Left ventricle myocardium superior (tissue), 1 donor: ENCODE measurements at regions not wholly inside any gene's neighbourhood (a gene's known extent, or its start where the extent isn't known, plus 50 kb on each side); places are given as distances from the start of the nearest gene placed in this dataset.
"Not testable (repeated sequence)": the region's sequence is repeated elsewhere in the genome, so short reads cannot be mapped to it uniquely, and the experiment has no call there.

Experiments used
- ATAC-seq: fragments of 200-7000 bp; cut with Tn5 transposase; one replicate; pipeline ENCODE4 v1.9.1; 2020; ENCODE audit warnings: mild to moderate bottlenecking, moderate library complexity
- DNase-seq: peaks from one replicate; pipeline ENCODE4 v3.0.0-alpha.2; 2020
- intact Hi-C: fragments of 100-400 bp; cut with micrococcal nuclease; formaldehyde crosslinking; loops from one replicate; pipeline ENCODE4 v1.11.0; 2022
- donor health status: DM: no; HTN: yes; CAD: no; lungs with severe emphysema.

- ATAC-seq: no peak
- no peak for DNase-seq
- intact Hi-C loops: no loop called here
Measured at GRCh38 chr6:146919017-146919416, 285.2 kb upstream of the STXBP5 start.

- no peak for ATAC-seq
- no peak for DNase-seq
- intact Hi-C loops: no loop called here
Measured at GRCh38 chr6:146923205-146923833, 280.9 kb upstream of the STXBP5 start.

GRCh38 chr6:146925846-146926245, 278.4 kb upstream of the STXBP5 start:
- no peak for ATAC-seq
- intact Hi-C loops: no loop called here
- no peak for DNase-seq

GRCh38 chr6:146928503-146928902, 275.7 kb upstream of the STXBP5 start:
- intact Hi-C loops: no loop called here
- DNase-seq (no peak), ATAC-seq (no peak)

- ATAC-seq (no peak), DNase-seq (no peak)
- intact Hi-C loops: no loop called here
Measured at GRCh38 chr6:146931214-146931613, 273.0 kb upstream of the STXBP5 start.

GRCh38 chr6:146937316-146937715, 266.9 kb upstream of the STXBP5 start:
- DNase-seq: no peak
- ATAC-seq: no peak
- intact Hi-C loops: no loop called here

- intact Hi-C loops: no loop called here
- ATAC-seq (no peak), DNase-seq (no peak)
Measured at GRCh38 chr6:146938266-146938665, 266.0 kb upstream of the STXBP5 start.

- ATAC-seq, intact Hi-C loops, DNase-seq: not testable (repeated sequence)
Measured at GRCh38 chr6:146939456-146939855, 264.8 kb upstream of the STXBP5 start.

- intact Hi-C loops: no loop called here
- no peak for ATAC-seq
- DNase-seq: no peak
Measured at GRCh38 chr6:146943664-146944063, 260.6 kb upstream of the STXBP5 start.

GRCh38 chr6:146944077-146944476, 260.1 kb upstream of the STXBP5 start:
- intact Hi-C loops: no loop called here
- DNase-seq: no peak
- ATAC-seq: no peak

GRCh38 chr6:146944809-146945208, 259.4 kb upstream of the STXBP5 start:
- ATAC-seq: no peak
- intact Hi-C loops: no loop called here

GRCh38 chr6:146946559-146946958, 257.7 kb upstream of the STXBP5 start:
- intact Hi-C loops: no loop called here
- DNase-seq (no peak), ATAC-seq (no peak)

More at GRCh38 chr6:146944809-146945208, 259.4 kb upstream of the STXBP5 start:
- no peak for DNase-seq

GRCh38 chr6:146948790-146949342, 255.4 kb upstream of the STXBP5 start:
- intact Hi-C loops: no loop called here
- no peak for ATAC-seq
- DNase-seq: no peak

GRCh38 chr6:146949425-146949824, 254.8 kb upstream of the STXBP5 start:
- DNase-seq: no peak
- intact Hi-C loops: no loop called here
- no peak for ATAC-seq

- DNase-seq (no peak), ATAC-seq (no peak)
- intact Hi-C loops: no loop called here
Measured at GRCh38 chr6:146950351-146950835, 253.8 kb upstream of the STXBP5 start.

- intact Hi-C loops: no loop called here
- DNase-seq (no peak), ATAC-seq (no peak)
Measured at GRCh38 chr6:146955570-146955969, 248.6 kb upstream of the STXBP5 start.

GRCh38 chr6:146957181-146958093, 246.8 kb upstream of the STXBP5 start:
- ATAC-seq (no peak), DNase-seq (no peak)
- intact Hi-C loops: no loop called here

- intact Hi-C loops: no loop called here
- ATAC-seq (no peak), DNase-seq (no peak)
Measured at GRCh38 chr6:146961831-146962230, 242.4 kb upstream of the STXBP5 start.

GRCh38 chr6:146962329-146962728, 241.9 kb upstream of the STXBP5 start:
- intact Hi-C loops: no loop called here
- no peak for DNase-seq
- no peak for ATAC-seq

GRCh38 chr6:146965110-146965689, 239.0 kb upstream of the STXBP5 start:
- DNase-seq: no peak

More at GRCh38 chr6:146965110-146965689, 239.0 kb upstream of the STXBP5 start:
- intact Hi-C loops: no loop called here
- no peak for ATAC-seq
